ENCODE measurements at regions not wholly inside any gene's neighbourhood (a gene's known extent, or its start where the extent isn't known, plus 50 kb on each side); places are given as distances from the start of the nearest gene placed in this dataset.

DNA sequence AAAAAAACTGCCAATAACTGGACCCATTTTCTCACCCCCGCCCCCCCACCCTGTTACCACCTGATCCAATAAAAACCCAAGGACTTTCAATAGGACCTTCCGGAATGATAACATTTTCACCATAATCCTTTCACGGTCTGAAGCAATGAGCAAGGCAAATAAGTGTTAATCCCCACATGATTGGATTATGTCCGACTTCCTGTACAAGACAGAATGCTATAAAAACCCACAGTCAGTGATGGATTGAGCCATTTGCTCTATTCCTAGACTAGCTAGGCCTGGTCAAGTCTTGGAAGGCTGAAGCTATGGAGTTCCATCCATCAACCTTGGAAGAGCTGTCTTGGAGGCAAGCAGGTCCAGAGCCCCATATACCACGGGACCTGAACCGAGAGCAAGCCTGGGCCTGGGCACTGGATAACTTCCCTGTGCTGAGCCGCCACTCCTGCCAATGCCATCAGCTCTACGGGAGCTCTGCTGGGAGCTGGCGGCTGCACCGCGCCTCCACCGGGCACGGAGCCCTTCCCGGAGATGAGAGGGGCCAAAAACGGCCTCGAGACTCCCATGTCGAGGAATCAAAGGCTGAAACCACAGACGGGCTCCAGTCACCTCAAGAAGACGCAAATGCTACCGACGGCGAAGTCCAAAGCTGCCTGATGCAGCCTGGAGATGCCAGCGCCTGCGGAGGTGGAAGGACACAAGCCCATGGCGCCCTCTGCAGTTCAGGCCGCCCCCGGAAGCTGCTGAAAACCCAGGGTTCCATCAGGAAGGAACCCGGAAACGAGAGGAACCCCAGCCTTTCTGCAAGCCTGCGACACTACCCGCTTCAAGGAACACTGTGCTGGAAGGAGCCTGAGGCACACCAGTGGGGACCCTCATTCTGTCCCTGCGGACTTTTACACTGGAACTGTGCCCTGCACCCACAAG lies 69.2 kb downstream of the ANXA2R start:
- no peak for TF ChIP-seq EZH2 (IDR thresholded peaks at IDR 0.05; ENCODE audit: insufficient read depth, poor library complexity, severe bottlenecking)
- TF ChIP-seq EZH2phosphoT487 (IDR thresholded peaks at IDR 0.05; ENCODE audit: insufficient read depth, low read depth), result no peak
